IMR-90 (cell line): ENCODE measurements at regions not wholly inside any gene's neighbourhood (a gene's known extent, or its start where the extent isn't known, plus 50 kb on each side); places are given as distances from the start of the nearest gene placed in this dataset.

Experiments
- ATAC-seq: fragments of 200-7000 bp; cut with Tn5 transposase; 2 replicates; pipeline ENCODE4 v1.9.1; 2020; ENCODE audit warnings: low read depth, mild to moderate bottlenecking, moderate library complexity
- BruUV-seq: library from RNA; stranded (reverse); fragments of 400-500 nt; replicated peaks from 2 replicates; lab custom pipeline; 2021; lab: Mats Ljungman, UMichigan
- CTCF ChIA-PET: fragments of 300-600 bp; formaldehyde crosslinking; extraction: SDS; loops from one replicate; lab custom pipeline; 2021; ENCODE audit warnings: antibody characterized with exemption; lab: Yijun Ruan, JAX
- POLR2A ChIA-PET: fragments of 300-600 bp; sonication (Branson Sonifier 250); formaldehyde crosslinking; loops from one replicate; lab custom pipeline; 2022; ENCODE audit warnings: antibody characterized with exemption; ENCODE audit not compliant: unreplicated experiment; lab: Charles Lee
- DNase-seq: peaks from one replicate; pipeline ENCODE4 v3.0.0; 2013
- H2AFZ ChIP-seq: replicated peaks from 2 replicates; pipeline ENCODE3; 2013; ENCODE audit warnings: low read length, mild to moderate bottlenecking; ENCODE audit not compliant: poor library complexity
- H2AK5ac ChIP-seq: 2 replicates; pipeline ENCODE4 v1.6.1; 2013; ENCODE audit warnings: low read depth, low read length, inconsistent platforms
- H2AK9ac ChIP-seq: replicated peaks from 2 replicates; pipeline ENCODE3; 2013; ENCODE audit warnings: mild to moderate bottlenecking, low read depth, low read length, moderate library complexity; ENCODE audit not compliant: poor library complexity
- H2BK120ac ChIP-seq: 2 replicates; pipeline ENCODE4 v1.6.1; 2013; ENCODE audit warnings: low read depth, low read length, inconsistent platforms
- H2BK15ac ChIP-seq: 3 replicates; pipeline ENCODE4 v1.6.1; 2013; ENCODE audit warnings: low read depth, low read length, inconsistent platforms
- H2BK20ac ChIP-seq: 2 replicates; pipeline ENCODE4 v1.6.1; 2013; ENCODE audit warnings: low read depth, mild to moderate bottlenecking, inconsistent platforms, low read length, moderate library complexity
- H2BK5ac ChIP-seq: 2 replicates; pipeline ENCODE4 v1.6.1; 2013; ENCODE audit warnings: mild to moderate bottlenecking, low read depth, low read length, inconsistent platforms; ENCODE audit not compliant: poor library complexity, severe bottlenecking
- H3K14ac ChIP-seq: replicated peaks from 2 replicates; pipeline ENCODE4 v1.6.1; 2013; ENCODE audit warnings: low read depth, low read length, inconsistent platforms
- H3K18ac ChIP-seq: 2 replicates; pipeline ENCODE4 v1.6.1; 2013; ENCODE audit warnings: low read depth, low read length, control low read depth
- H3K23ac ChIP-seq: 2 replicates; pipeline ENCODE4 v1.6.1; 2013; ENCODE audit warnings: low read depth, low read length, inconsistent platforms
- H3K27ac ChIP-seq: 2 replicates; pipeline ENCODE4 v1.5.1; 2013; ENCODE audit warnings: mild to moderate bottlenecking, control low read depth, low read length; ENCODE audit not compliant: insufficient read depth
- H3K27me3 ChIP-seq: 2 replicates; pipeline ENCODE4 v1.6.1; 2013; ENCODE audit warnings: low read length; ENCODE audit not compliant: control insufficient read depth, insufficient read depth
- H3K36me3 ChIP-seq: 2 replicates; pipeline ENCODE4 v1.6.1; 2013; ENCODE audit warnings: low read length, mixed read lengths; ENCODE audit not compliant: control insufficient read depth, insufficient read depth
- H3K4ac ChIP-seq: 2 replicates; pipeline ENCODE4 v1.6.1; 2013; ENCODE audit warnings: low read depth, low read length, inconsistent platforms
- H3K4me1 ChIP-seq: 2 replicates; pipeline ENCODE4 v1.6.1; 2013; ENCODE audit warnings: low read length, mixed read lengths; ENCODE audit not compliant: control insufficient read depth, insufficient read depth
- H3K4me2 ChIP-seq: 2 replicates; pipeline ENCODE4 v1.6.1; 2013; ENCODE audit warnings: low read depth, mild to moderate bottlenecking, control low read depth, low read length, moderate library complexity
- H3K4me3 ChIP-seq: 2 replicates; pipeline ENCODE4 v1.5.1; 2013; ENCODE audit warnings: low read depth, mild to moderate bottlenecking, control low read depth, low read length, moderate library complexity; ENCODE audit not compliant: insufficient read depth
- H3K56ac ChIP-seq: 2 replicates; pipeline ENCODE4 v1.6.1; 2013; ENCODE audit warnings: low read length, inconsistent platforms; ENCODE audit not compliant: insufficient read depth; ENCODE audit errors: extremely low read depth
- H3K79me1 ChIP-seq, 2 experiments: 2 replicates each; pipeline ENCODE4 v1.6.1; 2013; ENCODE audit warnings: low read length in 2 of 2, inconsistent platforms in 1 of 2, low read depth in 1 of 2
- H3K9ac ChIP-seq: 2 replicates; pipeline ENCODE4 v1.6.1; 2013; ENCODE audit warnings: low read depth, low read length, control low read depth
- H3K9me1 ChIP-seq: 2 replicates; pipeline ENCODE4 v1.6.1; 2013; ENCODE audit warnings: low read length, inconsistent platforms; ENCODE audit not compliant: insufficient read depth
- H3K9me3 ChIP-seq: 2 replicates; pipeline ENCODE4 v1.6.1; 2013; ENCODE audit warnings: low read length; ENCODE audit not compliant: control insufficient read depth, insufficient read depth
- H4K20me1 ChIP-seq: 2 replicates; pipeline ENCODE4 v1.6.1; 2013; ENCODE audit warnings: low read length, inconsistent platforms; ENCODE audit not compliant: insufficient read depth
- H4K5ac ChIP-seq: 2 replicates; pipeline ENCODE4 v1.6.1; 2013; ENCODE audit warnings: mild to moderate bottlenecking, low read depth, low read length, control low read depth
- H4K8ac ChIP-seq, 2 experiments: 2 replicates each; pipeline ENCODE4 v1.6.1; 2013; ENCODE audit warnings: low read depth in 2 of 2, low read length in 2 of 2, control low read depth in 1 of 2, inconsistent platforms in 1 of 2
- H4K91ac ChIP-seq: 2 replicates; pipeline ENCODE4 v1.6.1; 2013; ENCODE audit warnings: low read depth, low read length, inconsistent platforms; ENCODE audit not compliant: insufficient read depth
- POLR2A ChIP-seq: IDR thresholded peaks from 2 replicates; pipeline ENCODE4 v1.6.1; 2012; ENCODE audit warnings: mild to moderate bottlenecking, low read depth, low read length
- RAD21 ChIP-seq: IDR thresholded peaks from 2 replicates; pipeline ENCODE4 v1.6.1; 2012; ENCODE audit warnings: low read length, improper control_type of control experiment
- SMC3 ChIP-seq: fragments of 150-350 bp; IDR thresholded peaks from 2 replicates; pipeline ENCODE4 v1.6.1; 2016; ENCODE audit warnings: low read depth, mild to moderate bottlenecking, antibody characterized with exemption, low read length, moderate library complexity
- WGBS, 2 experiments: methylation state at CpG; one replicate each; pipeline versions ENCODE4 v1.1.5 to v1.1.7; 2013; ENCODE audit warnings: missing lambda C conversion rate in 2 of 2; ENCODE audit not compliant: insufficient read length in 1 of 2; ENCODE audit errors: extremely low coverage in 2 of 2; 5-methylcytosine and 5-hydroxymethylcytosine counted together
- dilution Hi-C: fragments of 300-500 bp; cut with HindIII; formaldehyde crosslinking; loops from one replicate; pipeline ENCODE4 v1.14.3; 2018; ENCODE audit warnings: low sequenced_read_pairs; ENCODE audit not compliant: unreplicated experiment
- in situ Hi-C: fragments of 300-500 bp; cut with MboI; formaldehyde crosslinking; loops from 3 replicates; pipeline ENCODE4 v1.14.3; 2019; ENCODE audit warnings: low sequenced_read_pairs, inconsistent platforms, mixed read lengths
- intact Hi-C: fragments of 100-400 bp; cut with micrococcal nuclease; formaldehyde crosslinking; loops from 2 replicates; pipeline ENCODE4 v1.10.0; 2022
- TF ChIP-seq, protein P1 (sequence below): fragments of 150-350 bp; IDR thresholded peaks from 2 replicates; pipeline ENCODE4 v1.6.1; 2016; ENCODE audit warnings: low read depth, mild to moderate bottlenecking, low read length, moderate library complexity, borderline replicate concordance

DNA sequence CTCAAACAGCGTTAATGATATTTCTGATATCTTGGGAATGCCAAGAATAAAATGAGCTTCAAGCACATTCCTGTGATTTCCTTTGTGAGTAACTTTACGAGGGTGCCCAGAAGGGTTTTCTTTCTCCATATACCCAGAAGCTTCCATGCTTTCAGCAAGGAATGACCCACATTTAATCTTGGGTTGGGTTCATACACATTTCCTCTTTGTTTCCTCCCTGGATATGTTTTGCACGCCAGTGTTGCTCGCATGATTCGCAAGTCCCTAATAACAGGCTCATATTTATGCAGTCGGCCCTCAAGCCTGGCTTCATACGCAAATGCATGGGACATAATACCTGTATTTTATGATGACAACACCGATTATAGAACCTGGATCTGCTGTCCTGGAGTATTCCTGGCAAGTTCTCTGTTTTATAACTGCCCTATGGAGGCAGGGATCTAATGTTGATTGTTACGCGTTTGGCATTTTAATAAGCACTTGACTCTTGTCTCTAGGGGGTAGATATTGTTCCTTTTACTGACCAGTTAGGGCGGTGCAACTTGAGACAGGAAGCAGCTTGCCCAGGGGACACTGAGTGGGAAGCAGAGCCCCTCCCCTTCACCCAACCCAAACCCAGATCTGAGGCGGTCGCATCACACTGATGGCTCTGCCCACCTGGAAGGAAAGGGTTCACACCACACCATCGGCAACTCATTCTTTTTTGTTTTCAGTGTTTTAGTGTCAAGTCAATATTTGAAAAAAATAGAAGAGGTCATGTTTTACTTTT is 220.4 kb upstream of the SOX1 start:
- Histone ChIP-seq H3K56ac (no peak overlapping the region), H4K8ac (no peak overlapping the region), H2BK5ac (no peak overlapping the region), H3K9ac (no peak overlapping the region), H3K4me1 (no peaks in the 10 kb centered on the region), H4K91ac (no peak overlapping the region), H2AFZ (no peak overlapping the region), H3K4me3 (no peak overlapping the region), H3K23ac (no peak overlapping the region), H3K27ac (no peak overlapping the region), H3K27me3 (no peaks in the 10 kb centered on the region), H3K36me3 (no peaks in the 10 kb centered on the region), H3K18ac (no peak overlapping the region), H3K79me1 (no peaks in the 10 kb centered on the region), H3K9me1 (no peaks in the 10 kb centered on the region), H2BK120ac (no peak overlapping the region), H2AK9ac (no peak overlapping the region), H3K9me3 (peaks cover 23% of the 10 kb centered on the region), H3K14ac (no peak overlapping the region), H2AK5ac (no peak overlapping the region), H2BK15ac (no peak overlapping the region), H4K5ac (no peak overlapping the region), H3K4me2 (no peak overlapping the region), H2BK20ac (no peak overlapping the region), H3K4ac (no peak overlapping the region), H4K20me1 (no peaks in the 10 kb centered on the region)
- DNase-seq (no peak), ATAC-seq (no peak)
- dilution Hi-C loops (no loop called here), in situ Hi-C loops (no loop called here), intact Hi-C loops (no loop called here)
- TF ChIP-seq SMC3 = no peak
- TF ChIP-seq RAD21 = no peak
- TF ChIP-seq, protein P1, sequence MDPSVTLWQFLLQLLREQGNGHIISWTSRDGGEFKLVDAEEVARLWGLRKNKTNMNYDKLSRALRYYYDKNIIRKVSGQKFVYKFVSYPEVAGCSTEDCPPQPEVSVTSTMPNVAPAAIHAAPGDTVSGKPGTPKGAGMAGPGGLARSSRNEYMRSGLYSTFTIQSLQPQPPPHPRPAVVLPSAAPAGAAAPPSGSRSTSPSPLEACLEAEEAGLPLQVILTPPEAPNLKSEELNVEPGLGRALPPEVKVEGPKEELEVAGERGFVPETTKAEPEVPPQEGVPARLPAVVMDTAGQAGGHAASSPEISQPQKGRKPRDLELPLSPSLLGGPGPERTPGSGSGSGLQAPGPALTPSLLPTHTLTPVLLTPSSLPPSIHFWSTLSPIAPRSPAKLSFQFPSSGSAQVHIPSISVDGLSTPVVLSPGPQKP = no peak
- no peak for TF ChIP-seq POLR2A
- ChIA-PET CTCF (interaction anchor here (0.6 kb wide), 1 partner anchor 39 kb away, joined by 3 read pairs; no protein-coding TSS in a partner anchor), POLR2A (no interaction called here)
- no TSS peak for BruUV-seq
- 20% methylated on average over 3 of the region's 14 CpGs; no CpG with 5 or more reads in 1 of the 2 experiments for WGBS, 2 experiments
